Caco-2 (cell line): ENCODE measurements at regions not wholly inside any gene's neighbourhood (a gene's known extent, or its start where the extent isn't known, plus 50 kb on each side); places are given as distances from the start of the nearest gene placed in this dataset.
A peak's percentile ranks its signal among the peaks of the same experiment; 100 is the strongest.

ENCODE experiments used
- BruUV-seq: library from RNA; stranded (reverse); fragments of 400-500 nt; replicated peaks from 2 replicates; lab custom pipeline; 2021; lab: Mats Ljungman, UMichigan
- CTCF ChIA-PET: fragments of 300-600 bp; sonication (Branson Sonifier 250); formaldehyde crosslinking; loops from one replicate; lab custom pipeline; 2022; ENCODE audit warnings: antibody characterized with exemption; lab: Charles Lee
- POLR2A ChIA-PET: fragments of 300-600 bp; sonication (Branson Sonifier 250); formaldehyde crosslinking; loops from one replicate; lab custom pipeline; 2022; ENCODE audit warnings: antibody characterized with exemption; lab: Charles Lee
- DNase-seq, 2 experiments: peaks; one replicate each; pipeline versions ENCODE4 v3.0.0 to v3.0.0-alpha.2; 2020 to 2022
- H3K27me3 ChIP-seq: replicated peaks from 2 replicates; pipeline ENCODE4 v1.6.0; 2011; ENCODE audit warnings: low read length; ENCODE audit not compliant: control insufficient read depth, insufficient read depth
- H3K36me3 ChIP-seq: 2 replicates; pipeline ENCODE4 v1.5.1; 2011; ENCODE audit warnings: low read length; ENCODE audit not compliant: control insufficient read depth, insufficient read depth
- H3K4me1 ChIP-seq: fragments of 250-450 bp; sonication (Bioruptor Pico); 2 replicates; pipeline ENCODE4 v1.5.1; 2020; ENCODE audit warnings: mild to moderate bottlenecking
- H3K4me3 ChIP-seq: 2 replicates; pipeline ENCODE4 v1.5.1; 2011; ENCODE audit warnings: low read depth, mild to moderate bottlenecking, control low read depth, low read length
- H3K9me3 ChIP-seq: fragments of 250-450 bp; sonication (Bioruptor Pico); 2 replicates; pipeline ENCODE4 v1.5.1; 2020; ENCODE audit warnings: mild to moderate bottlenecking, moderate library complexity
- H3K27ac Mint-ChIP-seq: one replicate; pipeline ENCODE4 v1.8.0; 2022; ENCODE audit warnings: mixed read lengths; ENCODE audit not compliant: unreplicated experiment
- H3K27me3 Mint-ChIP-seq: one replicate; pipeline ENCODE4 v1.8.0; 2022; ENCODE audit warnings: mixed read lengths; ENCODE audit not compliant: insufficient read depth, unreplicated experiment
- H3K36me3 Mint-ChIP-seq: one replicate; pipeline ENCODE4 v1.8.0; 2022; ENCODE audit warnings: mild to moderate bottlenecking, mixed read lengths; ENCODE audit not compliant: insufficient read depth, unreplicated experiment
- H3K4me1 Mint-ChIP-seq: one replicate; pipeline ENCODE4 v1.8.0; 2022; ENCODE audit warnings: low read depth, mixed read lengths; ENCODE audit not compliant: unreplicated experiment
- H3K4me3 Mint-ChIP-seq: one replicate; pipeline ENCODE4 v1.8.0; 2022; ENCODE audit warnings: mild to moderate bottlenecking, moderate library complexity, mixed read lengths; ENCODE audit not compliant: unreplicated experiment
- H3K9me3 Mint-ChIP-seq: one replicate; pipeline ENCODE4 v1.8.0; 2022; ENCODE audit warnings: mixed read lengths; ENCODE audit not compliant: unreplicated experiment
- CTCF ChIP-seq, 2 experiments: fragments of 200-600 bp in 1 of 2; IDR thresholded peaks; 1 replicate in 1 of 2; 2 replicates in 1 of 2; pipeline versions ENCODE4 v1.5.1 to v1.8.0; 2011 to 2022; ENCODE audit warnings: antibody characterized with exemption in 1 of 2, control low read depth in 1 of 2, inconsistent platforms in 1 of 2, low read depth in 1 of 2, low read length in 1 of 2, mild to moderate bottlenecking in 1 of 2, moderate library complexity in 1 of 2; ENCODE audit not compliant: insufficient read depth in 1 of 2, severe bottlenecking in 1 of 2, unreplicated experiment in 1 of 2
- intact Hi-C: fragments of 100-400 bp; cut with micrococcal nuclease; formaldehyde crosslinking; loops from one replicate; pipeline ENCODE4 v1.10.0; 2022; ENCODE audit not compliant: unreplicated experiment

GRCh38 chr5:115374057-115374775 lies 77.8 kb upstream of the CCDC112 start:
- H3K4me1 ChIP-seq: no peaks in the 10 kb centered on the region
- no peaks in the 10 kb centered on the region for H3K4me1 Mint-ChIP-seq
- CTCF ChIA-PET: no interaction called here
- POLR2A ChIA-PET: no interaction called here
- peak in 1 of 2 experiments; percentile 22 for TF ChIP-seq CTCF (IDR thresholded peaks at IDR 0.05; ENCODE audit: insufficient read depth in 1 of 2, low read depth in 1 of 2, low read length in 1 of 2, severe bottlenecking in 1 of 2, unreplicated experiment in 1 of 2)
- H3K9me3 Mint-ChIP-seq: no peaks in the 10 kb centered on the region
- H3K27me3 Mint-ChIP-seq: peaks cover 5% of the 10 kb centered on the region
- H3K4me3 ChIP-seq: no peak overlapping the region
- no peak overlapping the region for H3K4me3 Mint-ChIP-seq
- intact Hi-C loops: loop anchor here (1.0 kb wide), 1 partner anchor 200 kb away; no protein-coding TSS in a partner anchor
- no peaks in the 10 kb centered on the region for H3K36me3 Mint-ChIP-seq
- no peak overlapping the region for H3K27ac Mint-ChIP-seq
- no peaks in the 10 kb centered on the region for H3K36me3 ChIP-seq
- BruUV-seq: no TSS peak
- H3K9me3 ChIP-seq: no peaks in the 10 kb centered on the region
- no peak for DNase-seq
- H3K27me3 ChIP-seq: no peaks in the 10 kb centered on the region

- ChIA-PET CTCF (no interaction called here), POLR2A (no interaction called here)
- Histone ChIP-seq H3K9me3 (no peaks in the 10 kb centered on the region), H3K27me3 (no peaks in the 10 kb centered on the region), H3K4me3 (no peak overlapping the region), H3K36me3 (no peaks in the 10 kb centered on the region), H3K4me1 (no peaks in the 10 kb centered on the region)
- Mint-ChIP-seq H3K4me3 (no peak overlapping the region), H3K27ac (no peak overlapping the region), H3K4me1 (no peaks in the 10 kb centered on the region), H3K9me3 (no peaks in the 10 kb centered on the region), H3K36me3 (no peaks in the 10 kb centered on the region), H3K27me3 (peaks cover 3% of the 10 kb centered on the region)
- no peak for TF ChIP-seq CTCF (IDR thresholded peaks at IDR 0.05; ENCODE audit: insufficient read depth in 1 of 2, low read depth in 1 of 2, low read length in 1 of 2, severe bottlenecking in 1 of 2, unreplicated experiment in 1 of 2)
- BruUV-seq: no TSS peak
- intact Hi-C loops: no loop called here
- no peak for DNase-seq
These were observed 75.7 kb upstream of the CCDC112 start for GRCh38 chr5:115372146-115372545.

- no peak overlapping the region for H3K4me3 Mint-ChIP-seq
- Histone ChIP-seq H3K4me3 (no peak overlapping the region), H3K4me1 (no peaks in the 10 kb centered on the region), H3K36me3 (no peaks in the 10 kb centered on the region), H3K27me3 (no peaks in the 10 kb centered on the region), H3K9me3 (no peaks in the 10 kb centered on the region)
- ChIA-PET CTCF (no interaction called here), POLR2A (no interaction called here)
- DNase-seq: no peak
- H3K4me1 Mint-ChIP-seq: no peaks in the 10 kb centered on the region
- H3K27me3 Mint-ChIP-seq: peaks cover 3% of the 10 kb centered on the region
- H3K9me3 Mint-ChIP-seq: no peaks in the 10 kb centered on the region
- intact Hi-C loops: no loop called here
- H3K27ac Mint-ChIP-seq: no peak overlapping the region
- no peak for TF ChIP-seq CTCF (IDR thresholded peaks at IDR 0.05; ENCODE audit: insufficient read depth in 1 of 2, low read depth in 1 of 2, low read length in 1 of 2, severe bottlenecking in 1 of 2, unreplicated experiment in 1 of 2)
- BruUV-seq: no TSS peak
- H3K36me3 Mint-ChIP-seq: no peaks in the 10 kb centered on the region
These were observed 73.1 kb upstream of the CCDC112 start for GRCh38 chr5:115369430-115370144.
